ENCODE measurements at regions not wholly inside any gene's neighbourhood (a gene's known extent, or its start where the extent isn't known, plus 50 kb on each side); places are given as distances from the start of the nearest gene placed in this dataset.

DNA sequence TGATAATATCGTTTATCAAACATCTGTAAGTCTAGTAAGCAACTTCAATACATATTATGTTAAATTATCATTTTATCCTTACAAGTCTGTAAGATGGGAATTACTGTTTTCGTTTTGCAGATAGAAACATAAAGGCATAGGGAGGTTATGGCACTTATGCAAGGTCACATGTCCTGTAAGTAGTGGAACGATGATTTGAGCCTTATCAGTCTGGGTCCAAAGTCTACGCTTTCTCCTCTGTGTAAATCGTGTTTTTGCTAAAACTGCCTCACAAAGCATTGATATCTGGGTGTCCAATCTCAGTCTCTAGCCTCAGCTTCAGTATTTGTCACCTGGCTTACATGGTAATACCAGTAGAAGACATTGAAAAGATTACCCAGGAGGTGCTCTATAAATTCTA is 174.9 kb upstream of the RASSF8 start:
- TF ChIP-seq CTCF (conservative IDR thresholded peaks at IDR 0.05), result no peak
- no peak for TF ChIP-seq ZFX (IDR thresholded peaks at IDR 0.05)

Data from C4-2B (cell line).